ENCODE measurements at regions not wholly inside any gene's neighbourhood (a gene's known extent, or its start where the extent isn't known, plus 50 kb on each side); places are given as distances from the start of the nearest gene placed in this dataset.
A peak's percentile ranks its signal among the peaks of the same experiment; 100 is the strongest.

- no peaks in the 10 kb centered on the region for H3K36me3 Mint-ChIP-seq (ENCODE audit: low read depth)
- TF ChIP-seq CTCF (IDR thresholded peaks at IDR 0.05) = no peak
- H3K27ac Mint-ChIP-seq = peak overlapping the region; percentile 1
- peaks cover under 1% of the 10 kb centered on the region for H3K27me3 Mint-ChIP-seq (ENCODE audit: low read depth, poor library complexity)
- peak overlapping the region; percentile 29 for H3K4me3 Mint-ChIP-seq
- peaks cover 68% of the 10 kb centered on the region for H3K4me1 Mint-ChIP-seq
- no peaks in the 10 kb centered on the region for H3K9me3 Mint-ChIP-seq
- no peak for DNase-seq
Observed at GRCh38 chr12:115755061-115755724, 522.3 kb downstream of the MED13L start.

- peaks cover 55% of the 10 kb centered on the region for H3K4me1 Mint-ChIP-seq
- no peak overlapping the region for H3K4me3 Mint-ChIP-seq
- H3K9me3 Mint-ChIP-seq = no peaks in the 10 kb centered on the region
- H3K27ac Mint-ChIP-seq = no peak overlapping the region
- H3K27me3 Mint-ChIP-seq (ENCODE audit: low read depth, poor library complexity) = peaks cover 9% of the 10 kb centered on the region
- TF ChIP-seq CTCF (IDR thresholded peaks at IDR 0.05) = peak; percentile 72
- H3K36me3 Mint-ChIP-seq (ENCODE audit: low read depth) = no peaks in the 10 kb centered on the region
- peak; percentile 39 for DNase-seq
Observed at GRCh38 chr12:115752913-115753726, 524.4 kb downstream of the MED13L start.

- no peak for TF ChIP-seq CTCF (IDR thresholded peaks at IDR 0.05)
- H3K4me1 Mint-ChIP-seq = peaks cover 45% of the 10 kb centered on the region
- no peak for DNase-seq
- peaks cover 9% of the 10 kb centered on the region for H3K27me3 Mint-ChIP-seq (ENCODE audit: low read depth, poor library complexity)
- no peak overlapping the region for H3K4me3 Mint-ChIP-seq
- no peak overlapping the region for H3K27ac Mint-ChIP-seq
- H3K9me3 Mint-ChIP-seq = no peaks in the 10 kb centered on the region
- no peaks in the 10 kb centered on the region for H3K36me3 Mint-ChIP-seq (ENCODE audit: low read depth)
Observed at GRCh38 chr12:115752156-115752555, 525.3 kb downstream of the MED13L start.

GRCh38 chr12:115750340-115750739 is 527.2 kb downstream of the MED13L start:
- no peak overlapping the region for H3K4me3 Mint-ChIP-seq
- no peaks in the 10 kb centered on the region for H3K9me3 Mint-ChIP-seq
- peaks cover 14% of the 10 kb centered on the region for H3K27me3 Mint-ChIP-seq (ENCODE audit: low read depth, poor library complexity)
- no peaks in the 10 kb centered on the region for H3K36me3 Mint-ChIP-seq (ENCODE audit: low read depth)
- H3K4me1 Mint-ChIP-seq = peaks cover 27% of the 10 kb centered on the region
- no peak for TF ChIP-seq CTCF (IDR thresholded peaks at IDR 0.05)
- no peak overlapping the region for H3K27ac Mint-ChIP-seq
- DNase-seq = no peak

GRCh38 chr12:115749071-115749841 is 528.2 kb downstream of the MED13L start:
- Mint-ChIP-seq H3K27me3 (ENCODE audit: low read depth, poor library complexity) (peaks cover 21% of the 10 kb centered on the region), H3K9me3 (no peaks in the 10 kb centered on the region), H3K27ac (no peak overlapping the region), H3K36me3 (ENCODE audit: low read depth) (no peaks in the 10 kb centered on the region), H3K4me3 (no peak overlapping the region), H3K4me1 (peaks cover 17% of the 10 kb centered on the region)
- TF ChIP-seq CTCF (IDR thresholded peaks at IDR 0.05) = no peak
- DNase-seq = no peak

Data from nephron progenitor cell (in vitro differentiated cells).